ENCODE measurements at regions not wholly inside any gene's neighbourhood (a gene's known extent, or its start where the extent isn't known, plus 50 kb on each side); places are given as distances from the start of the nearest gene placed in this dataset.

DNA sequence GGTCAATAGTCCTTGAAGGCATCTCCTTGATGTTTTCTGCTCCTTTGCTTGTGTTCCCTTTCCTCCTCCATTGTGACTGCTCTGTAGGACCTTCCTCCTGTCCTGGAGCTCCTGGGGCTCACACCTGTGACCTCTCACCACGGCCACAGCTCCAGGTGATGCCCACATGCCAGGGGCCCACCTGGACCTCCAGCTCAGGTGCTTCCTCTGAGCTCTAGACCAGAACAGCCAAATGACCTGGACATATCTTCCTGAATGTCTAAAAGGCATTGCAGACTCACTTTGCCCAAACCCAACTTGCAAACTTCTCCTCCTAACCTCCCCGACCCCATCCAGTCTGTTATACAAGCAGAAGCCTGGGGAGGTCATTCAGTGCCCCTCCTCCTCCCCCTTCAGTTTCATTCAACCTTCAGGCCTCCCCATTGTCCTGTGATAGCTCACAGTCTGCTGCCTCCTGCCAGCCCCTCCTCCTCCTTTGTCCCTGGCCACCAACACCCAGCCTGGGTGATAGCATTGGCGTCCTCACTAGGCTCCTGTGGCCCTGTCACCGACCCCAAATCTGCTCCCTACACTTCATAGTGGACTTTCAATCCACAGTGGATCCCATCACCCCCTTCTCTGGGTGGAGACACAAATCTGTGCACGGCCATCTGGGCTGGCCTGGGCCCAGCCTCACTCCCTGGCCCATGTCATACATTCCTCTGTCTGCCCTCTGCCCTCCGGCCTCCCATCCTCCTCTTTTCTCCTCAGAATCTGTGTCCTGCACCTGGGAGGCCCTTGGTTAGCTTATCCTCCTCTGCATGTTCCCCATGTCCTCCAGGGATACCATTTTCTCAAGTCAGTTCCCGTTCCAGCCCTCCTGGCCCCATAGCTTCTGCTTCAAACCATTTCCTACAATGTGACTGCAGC lies 310.4 kb upstream of the HDAC4 start:
- Histone ChIP-seq H4K20me1 (ENCODE audit: control insufficient read depth, insufficient read depth) (no peaks in the 10 kb centered on the region), H3K9ac (ENCODE audit: control insufficient read depth, insufficient read depth, low read length) (no peak overlapping the region), H3K4me2 (ENCODE audit: control insufficient read depth, insufficient read depth) (no peak overlapping the region), H2AFZ (ENCODE audit: control insufficient read depth, low read depth, low read length) (no peak overlapping the region), H3K79me2 (ENCODE audit: control insufficient read depth, insufficient read depth, low read length) (no peaks in the 10 kb centered on the region), H3K27me3 (replicated peaks in 1 of 2; ENCODE audit: control insufficient read depth in 2 of 2, insufficient read depth in 2 of 2, low read length in 1 of 2) (no peaks in the 10 kb centered on the region), H3K27ac (ENCODE audit: control insufficient read depth, insufficient read depth) (no peak overlapping the region), H3K4me3 (no peak overlapping the region), H3K36me3 (ENCODE audit: control insufficient read depth in 2 of 2, insufficient read depth in 2 of 2, low read length in 1 of 2) (no peaks in the 10 kb centered on the region), H3K9me3 (replicated peaks; ENCODE audit: control insufficient read depth, insufficient read depth, low read length) (no peaks in the 10 kb centered on the region; the same call in 2 of the 3 replicates), H3K4me1 (ENCODE audit: control insufficient read depth, insufficient read depth, low read length) (no peaks in the 10 kb centered on the region)
- in situ Hi-C loops (cut with MboI) (no loop called here), intact Hi-C loops (cut with micrococcal nuclease; ENCODE audit: unreplicated experiment) (no loop called here)
- WGBS (ENCODE audit: insufficient coverage, insufficient replicate concordance, low lambda C conversion rate, missing lambda C conversion rate), result 5% methylated on average over 7 of the region's 7 CpGs
- TF ChIP-seq ETV6 (conservative IDR thresholded peaks at IDR 0.05 in 1 of 2, IDR thresholded peaks at IDR 0.05 in 1 of 2; ENCODE audit: borderline replicate concordance in 1 of 2, low read depth in 1 of 2) (no peak), PAX5 (IDR thresholded peaks at IDR 0.05; ENCODE audit: borderline replicate concordance, low read depth, low read length) (no peak)
- POLR2A ChIA-PET, result no interaction called here
- RAD21 ChIA-PET (ENCODE audit: unreplicated experiment), result no interaction called here
- CTCF ChIA-PET, result no interaction called here
- DNase-seq (ENCODE audit: low read depth, low spot score), result no peak
- no peak for ATAC-seq
- no peak for FAIRE-seq
- SMC1A ChIA-PET (ENCODE audit: uncharacterized antibody, unreplicated experiment), result no interaction called here
- BruUV-seq (replicated peaks), result no TSS peak

DNA sequence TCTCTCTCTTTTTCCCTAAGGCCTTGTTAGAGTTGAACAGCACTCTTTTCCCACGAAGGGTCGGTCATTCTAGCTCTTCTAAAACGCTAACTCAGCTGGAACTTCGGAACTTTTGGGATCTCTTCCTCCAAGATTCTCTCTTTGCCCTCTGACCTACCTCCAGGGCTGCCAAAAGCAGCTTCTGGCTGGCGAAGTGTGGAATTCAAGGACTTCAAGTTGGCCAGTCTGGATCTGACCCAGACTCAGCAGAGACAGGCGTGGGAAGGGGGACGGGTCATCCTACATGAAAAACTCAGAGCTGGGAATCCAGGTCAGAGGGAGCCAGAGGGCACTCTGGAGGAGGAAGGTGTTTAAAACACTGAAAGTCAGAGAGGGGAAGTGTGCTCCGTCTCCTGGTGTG lies 305.5 kb upstream of the HDAC4 start:
- intact Hi-C loops (cut with micrococcal nuclease; ENCODE audit: unreplicated experiment), result no loop called here
- TF ChIP-seq CREB1 (IDR thresholded peaks at IDR 0.05; ENCODE audit: low read depth), result no peak
- Histone ChIP-seq H3K9ac (ENCODE audit: control insufficient read depth, insufficient read depth, low read length) (no peak overlapping the region), H3K4me1 (ENCODE audit: control insufficient read depth, insufficient read depth, low read length) (no peaks in the 10 kb centered on the region), H3K9me3 (replicated peaks; ENCODE audit: control insufficient read depth, insufficient read depth, low read length) (no peaks in the 10 kb centered on the region; the same call in 2 of the 3 replicates), H3K27me3 (replicated peaks in 1 of 2; ENCODE audit: control insufficient read depth in 2 of 2, insufficient read depth in 2 of 2, low read length in 1 of 2) (no peaks in the 10 kb centered on the region), H2AFZ (ENCODE audit: control insufficient read depth, low read depth, low read length) (no peak overlapping the region), H3K27ac (ENCODE audit: control insufficient read depth, insufficient read depth) (no peak overlapping the region), H3K4me2 (ENCODE audit: control insufficient read depth, insufficient read depth) (no peak overlapping the region), H3K79me2 (ENCODE audit: control insufficient read depth, insufficient read depth, low read length) (no peaks in the 10 kb centered on the region), H4K20me1 (ENCODE audit: control insufficient read depth, insufficient read depth) (no peaks in the 10 kb centered on the region), H3K4me3 (no peak overlapping the region), H3K36me3 (ENCODE audit: control insufficient read depth in 2 of 2, insufficient read depth in 2 of 2, low read length in 1 of 2) (no peaks in the 10 kb centered on the region)
- SMC1A ChIA-PET (ENCODE audit: uncharacterized antibody, unreplicated experiment), result no interaction called here
- FAIRE-seq, result no peak
- 0% methylated on average over 8 of the region's 8 CpGs for WGBS (ENCODE audit: insufficient coverage, insufficient replicate concordance, low lambda C conversion rate, missing lambda C conversion rate)
- RAD21 ChIA-PET (ENCODE audit: unreplicated experiment), result no interaction called here
- DNase-seq (ENCODE audit: low read depth, low spot score), result no peak
- POLR2A ChIA-PET, result no interaction called here
- CTCF ChIA-PET, result no interaction called here
- in situ Hi-C loops (cut with MboI), result no loop called here
- BruUV-seq (replicated peaks), result no TSS peak
- no peak for ATAC-seq

Measured in GM12878 (cell line).